COLO829 (cell line): ENCODE measurements at regions not wholly inside any gene's neighbourhood (a gene's known extent, or its start where the extent isn't known, plus 50 kb on each side); places are given as distances from the start of the nearest gene placed in this dataset.

Source experiments
- DNase-seq: peaks from one replicate; pipeline ENCODE4 v3.0.0; 2012; ENCODE audit warnings: low spot score

DNA sequence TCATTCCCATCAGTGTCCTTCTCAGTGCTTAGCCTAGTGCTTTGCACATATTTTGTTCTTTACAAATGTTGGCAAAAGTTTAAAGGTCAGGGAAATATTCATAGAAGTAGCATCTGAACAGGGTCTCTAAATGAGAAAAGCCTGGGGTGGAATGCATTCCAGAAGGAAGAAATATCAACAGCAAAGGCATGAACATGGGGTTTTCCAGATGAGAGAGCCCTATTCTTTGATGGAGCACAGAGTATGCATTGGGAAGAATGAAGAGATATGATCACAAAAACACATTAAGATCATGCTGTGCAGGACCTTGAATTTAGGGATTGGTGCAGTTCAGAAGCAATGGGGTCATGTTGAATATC is 140.2 kb downstream of the SNX19 start:
- no peak for DNase-seq

DNA sequence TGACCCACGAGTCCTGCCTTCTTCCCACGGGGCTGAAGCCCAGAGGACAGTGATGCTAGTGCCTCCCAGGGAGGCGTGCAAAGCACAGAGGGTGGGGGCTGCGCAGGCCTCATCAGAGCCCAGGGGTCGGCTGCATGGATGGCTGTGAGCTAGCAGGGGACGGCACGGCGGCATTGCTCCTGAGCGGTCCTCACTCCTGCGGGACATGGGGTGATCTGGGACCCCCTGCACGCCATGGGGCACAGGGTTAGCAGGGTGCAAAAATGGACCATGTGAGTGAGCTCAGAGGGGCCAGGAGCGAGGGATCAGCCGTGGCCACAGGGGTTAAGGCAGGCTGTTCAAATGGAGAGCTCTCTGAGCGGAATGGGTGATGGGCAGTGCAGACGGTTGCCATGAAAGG is 138.3 kb downstream of the SNX19 start:
- DNase-seq = no peak

DNA sequence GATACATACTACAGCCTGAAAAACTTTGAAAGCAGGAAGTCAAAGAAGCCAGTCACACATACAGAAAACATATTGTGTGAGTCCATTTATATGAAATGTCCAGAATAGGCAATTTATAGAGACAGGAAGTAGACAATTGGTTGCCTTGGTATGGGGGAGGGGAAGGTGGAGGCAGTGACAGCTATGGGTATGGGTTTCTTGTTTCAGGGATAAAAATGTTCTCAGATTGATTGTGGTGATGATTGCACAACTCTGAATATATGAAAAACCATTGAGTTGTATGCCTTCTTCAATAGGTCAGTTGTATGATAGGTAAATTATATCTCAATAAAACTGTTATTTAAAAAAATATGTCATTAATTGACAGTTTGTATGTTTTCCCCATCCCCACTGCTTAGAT is 137.6 kb downstream of the SNX19 start:
- DNase-seq = no peak

DNA sequence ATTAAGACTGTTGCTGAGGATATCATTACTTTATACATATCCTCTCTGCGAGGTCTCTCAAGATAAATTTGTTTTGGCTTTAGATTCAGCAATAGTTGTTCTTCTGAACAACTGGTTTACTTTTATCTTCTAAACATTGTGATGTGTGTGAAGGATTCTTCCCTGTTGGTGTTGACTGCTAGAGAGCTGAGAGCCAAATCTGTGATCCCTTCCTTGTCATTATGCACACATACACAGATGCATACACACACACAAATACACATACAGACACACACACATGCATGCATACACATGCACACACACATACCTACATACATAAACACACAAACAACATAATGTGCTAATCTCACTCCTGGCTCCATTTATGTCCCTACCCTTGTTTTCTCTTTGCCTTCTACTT is 137.0 kb downstream of the SNX19 start:
- no peak for DNase-seq

DNA sequence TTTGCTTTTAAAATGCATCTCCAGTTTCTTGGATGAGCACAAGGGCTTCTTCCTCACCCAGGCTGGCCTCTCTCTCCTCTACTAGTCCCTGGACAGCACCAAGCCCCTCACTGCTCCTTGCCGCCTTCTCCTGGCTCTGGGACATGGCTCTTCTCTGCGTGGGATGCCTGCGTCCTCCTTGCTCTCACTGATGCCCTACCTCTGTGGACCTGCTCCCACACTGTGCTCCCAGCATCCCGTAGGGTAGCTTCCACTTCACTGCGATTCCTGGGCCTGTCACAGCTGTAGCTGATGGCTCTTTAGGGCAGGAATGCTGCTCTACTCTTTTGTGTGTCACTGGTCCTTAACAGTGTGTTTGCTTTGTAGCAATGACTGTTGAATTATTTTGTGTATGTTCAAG is 136.3 kb downstream of the SNX19 start:
- DNase-seq = no peak

DNA sequence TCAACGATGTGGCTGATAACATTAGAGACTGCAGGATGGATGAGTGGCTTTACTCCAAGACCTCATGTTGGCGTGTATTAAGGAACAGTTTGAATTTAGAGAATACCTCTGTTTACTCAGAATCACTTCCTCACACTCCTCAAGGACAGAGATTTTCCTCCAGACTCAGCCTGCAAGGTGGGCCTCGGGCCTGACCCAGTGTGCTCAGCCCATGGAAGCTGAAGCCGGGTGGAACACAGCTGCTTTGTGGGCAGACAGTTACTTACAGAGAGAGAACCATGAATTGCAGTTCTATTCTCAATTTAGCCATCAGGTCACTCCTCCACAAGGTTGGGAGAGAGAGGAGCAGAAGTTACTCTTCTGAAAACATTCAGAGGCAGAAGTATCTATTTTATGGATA is 135.8 kb downstream of the SNX19 start:
- DNase-seq = no peak

DNA sequence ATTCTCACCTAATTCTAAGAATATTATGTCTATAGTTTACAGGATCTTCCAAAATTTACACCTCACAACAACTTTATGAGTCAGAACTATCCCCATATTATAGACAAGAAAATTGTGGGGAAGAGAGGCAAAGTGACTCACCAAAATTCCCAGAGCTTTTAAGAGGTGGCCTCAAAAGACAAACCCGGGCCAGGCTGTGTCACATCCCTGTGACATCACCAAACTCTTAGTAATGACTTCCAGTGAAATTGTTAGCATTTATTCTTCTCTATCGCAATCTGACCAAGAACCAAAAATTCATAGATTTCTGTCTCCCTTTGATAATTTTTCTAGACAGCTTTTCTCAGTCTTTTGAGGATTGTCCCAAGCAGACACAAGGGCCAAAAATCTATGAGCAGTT is 134.3 kb downstream of the SNX19 start:
- DNase-seq = no peak

DNA sequence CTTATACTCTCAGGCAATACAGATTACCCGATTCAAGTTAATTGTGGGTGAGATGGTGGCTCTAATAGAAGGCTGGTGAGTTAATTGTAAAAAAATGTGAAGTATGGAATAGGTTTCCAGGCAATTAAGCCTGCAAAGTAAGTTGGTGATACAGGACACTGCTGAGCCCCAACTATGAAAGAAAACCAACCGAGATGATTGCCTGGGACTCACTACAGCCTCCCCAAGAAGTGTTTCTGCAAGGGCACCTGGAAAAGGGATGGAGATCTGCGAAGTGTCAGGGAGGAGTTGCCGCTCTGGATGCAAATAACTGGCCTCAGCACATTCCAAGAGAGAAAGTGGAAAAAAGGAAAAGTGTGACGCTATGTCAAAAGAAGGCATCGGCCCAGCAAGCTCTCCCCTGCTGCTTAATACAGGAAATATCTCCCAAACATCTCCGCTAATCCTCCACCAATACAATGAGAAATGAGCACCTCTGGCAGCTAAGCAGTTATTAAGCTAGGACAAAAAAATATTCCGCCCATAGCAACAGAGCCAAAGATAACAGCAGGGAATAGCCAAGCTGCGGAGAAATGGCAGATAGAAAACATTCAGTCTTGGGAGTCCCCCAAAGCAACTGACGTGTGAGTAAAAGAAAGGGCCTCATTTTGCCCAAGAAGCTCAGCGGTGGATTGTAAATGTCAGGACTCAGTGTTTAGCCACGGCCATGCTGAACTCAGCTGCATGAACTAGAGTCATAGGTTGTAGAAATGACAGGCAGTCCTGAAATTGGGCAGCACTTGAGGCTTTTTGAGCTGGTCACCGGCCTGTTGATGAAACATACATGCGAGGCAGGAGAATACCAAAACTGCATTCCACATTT is 133.7 kb downstream of the SNX19 start:
- no peak for DNase-seq

DNA sequence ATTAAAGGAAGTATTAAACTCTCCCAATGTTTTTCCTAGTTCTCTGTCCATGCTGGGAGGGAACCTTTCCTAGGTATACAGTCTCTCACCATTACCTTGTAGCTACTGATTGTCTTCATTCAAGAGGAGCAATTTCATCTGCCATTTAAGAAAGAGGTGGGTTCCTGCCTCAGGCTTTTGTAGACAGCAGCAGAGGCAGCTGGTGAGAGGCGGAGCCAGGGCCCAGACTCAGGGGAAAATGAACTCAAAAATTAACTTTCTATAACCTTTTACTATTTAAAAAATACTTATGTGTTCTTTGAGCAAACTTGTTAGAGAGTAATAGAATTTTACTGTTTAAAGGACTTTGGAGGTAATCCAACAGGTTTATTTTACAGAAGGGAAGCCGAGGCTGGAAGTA is 133.0 kb downstream of the SNX19 start:
- no peak for DNase-seq

DNA sequence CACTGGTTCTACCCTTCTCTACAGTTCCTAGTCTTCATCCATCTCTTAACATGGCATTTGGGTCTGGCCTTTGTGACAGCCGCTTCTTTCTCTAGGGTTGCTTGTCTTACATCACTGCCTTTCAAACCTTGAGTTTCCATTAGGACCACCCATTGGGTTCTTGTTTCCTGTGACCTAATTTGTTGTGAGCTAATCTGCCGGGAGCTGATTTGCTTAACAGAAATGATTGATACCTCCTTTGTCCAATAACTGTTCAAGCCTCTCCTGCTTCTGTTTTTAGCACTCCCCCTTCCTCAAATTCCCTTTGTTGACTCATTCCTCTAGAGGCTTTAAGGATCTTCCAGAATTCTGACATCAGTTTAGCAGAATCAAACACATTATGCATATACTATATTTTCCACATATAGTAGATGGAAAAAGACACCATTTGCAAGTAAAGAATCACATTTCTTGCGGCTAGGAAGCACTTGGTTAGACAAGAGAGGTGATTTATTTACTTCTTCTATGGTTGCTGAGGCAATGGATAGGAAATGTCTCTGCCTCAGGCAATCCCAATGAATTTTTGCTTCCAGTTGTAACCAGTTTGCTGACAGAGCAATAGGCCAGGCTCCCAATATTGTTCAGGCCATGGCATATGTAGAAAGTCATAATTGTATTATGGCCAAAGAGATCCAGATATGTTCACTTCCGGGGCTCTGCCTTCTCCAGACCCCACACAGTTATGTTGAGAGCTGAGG is 130.7 kb downstream of the SNX19 start:
- DNase-seq = no peak

DNA sequence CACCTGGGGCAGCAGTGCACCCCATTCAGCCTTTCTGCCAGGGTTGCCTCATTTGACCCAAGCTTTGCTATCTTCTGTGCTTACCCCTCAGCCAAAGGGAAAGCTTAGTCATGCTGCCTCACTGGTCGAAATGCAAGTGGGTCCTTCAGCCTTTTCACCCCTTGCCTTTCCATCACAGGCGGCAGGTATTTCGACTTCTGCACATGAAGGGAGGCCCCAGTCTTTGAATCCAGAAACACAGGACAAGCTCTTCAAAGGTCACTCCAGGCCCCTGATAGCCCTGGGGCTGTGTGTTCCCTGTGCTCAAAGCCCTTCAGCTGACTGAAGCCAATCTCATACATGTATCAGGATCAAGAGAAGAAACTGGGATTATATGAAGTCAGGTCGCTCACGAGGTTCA is 129.7 kb downstream of the SNX19 start:
- no peak for DNase-seq

DNA sequence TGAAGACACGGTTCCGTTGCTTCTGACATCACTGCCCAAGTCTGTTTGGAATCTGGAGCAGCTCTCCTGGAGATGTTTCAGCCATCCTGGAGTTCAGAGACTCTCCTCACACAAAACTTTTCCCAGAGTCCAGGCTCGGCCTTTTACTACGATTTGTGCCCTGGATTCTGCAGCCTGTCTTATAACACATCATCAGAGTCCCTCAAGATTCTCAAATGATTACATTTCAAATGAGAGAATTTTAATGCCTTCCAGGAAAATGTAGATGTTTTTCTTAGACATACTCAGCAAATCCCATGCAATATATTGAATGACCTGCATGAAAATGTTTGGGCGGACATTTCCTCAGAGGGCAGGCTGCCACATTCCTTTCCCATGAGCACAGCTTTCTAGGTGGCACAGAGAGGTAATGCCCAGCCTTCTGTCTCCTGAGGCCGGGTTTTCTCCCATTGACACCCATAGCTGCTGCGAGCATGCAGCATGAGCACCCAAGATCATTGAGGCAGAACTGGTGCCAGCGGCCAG is 129.1 kb downstream of the SNX19 start:
- no peak for DNase-seq

DNA sequence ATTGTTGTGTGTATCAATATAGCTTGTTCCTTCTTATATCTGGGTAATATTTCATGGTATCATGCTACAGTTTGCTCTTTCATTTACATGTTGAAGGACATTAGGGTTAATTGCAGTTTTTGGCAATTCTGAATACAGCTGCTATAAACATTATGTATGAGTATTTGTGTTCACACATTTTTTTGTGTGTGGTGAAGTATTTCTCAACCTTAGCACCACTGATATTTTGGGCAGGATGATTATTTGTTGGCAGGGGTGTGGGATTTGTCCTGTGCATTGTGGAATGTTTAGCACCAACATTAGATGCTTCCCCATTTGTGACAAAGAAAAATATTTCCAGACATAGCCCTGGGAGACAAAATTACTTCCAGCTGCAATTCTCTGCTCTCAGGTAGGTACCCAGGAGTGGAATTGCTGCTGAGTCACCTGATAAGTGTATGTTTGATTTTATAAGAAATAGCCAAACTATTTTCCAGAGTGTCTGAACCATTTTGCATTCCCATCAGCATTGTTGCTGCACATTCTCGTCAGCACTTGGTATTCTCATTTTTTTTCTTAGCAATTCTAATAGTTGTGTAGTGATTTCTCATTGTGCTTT is 128.2 kb downstream of the SNX19 start:
- DNase-seq = no peak

DNA sequence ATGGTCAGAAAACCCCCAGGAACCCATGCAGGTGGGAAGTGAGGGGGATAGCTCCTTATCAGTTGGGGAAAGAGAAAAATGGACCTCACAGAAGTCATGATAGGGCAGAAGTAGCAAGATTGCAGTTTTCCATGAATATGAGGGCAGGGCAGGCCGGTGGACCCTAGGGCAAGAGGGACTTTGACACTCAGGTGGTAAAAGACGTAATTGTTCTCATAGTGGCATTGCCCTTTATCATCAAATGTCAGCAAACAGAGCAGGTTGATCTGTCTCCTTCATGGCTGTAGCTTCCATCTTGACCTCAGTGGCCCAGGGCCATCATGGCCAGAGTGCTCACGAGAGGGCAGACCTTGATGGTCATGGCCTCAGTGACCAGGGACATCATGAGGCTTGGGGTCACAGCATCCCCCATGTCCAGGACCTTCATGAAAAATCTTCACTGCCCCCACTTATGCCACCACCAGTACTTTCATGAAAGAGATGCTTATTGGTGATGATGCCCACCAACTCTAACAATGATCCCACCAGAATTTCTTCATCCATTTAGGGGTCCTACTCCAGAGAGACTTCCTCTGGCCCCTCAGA is 127.1 kb downstream of the SNX19 start:
- DNase-seq = no peak

DNA sequence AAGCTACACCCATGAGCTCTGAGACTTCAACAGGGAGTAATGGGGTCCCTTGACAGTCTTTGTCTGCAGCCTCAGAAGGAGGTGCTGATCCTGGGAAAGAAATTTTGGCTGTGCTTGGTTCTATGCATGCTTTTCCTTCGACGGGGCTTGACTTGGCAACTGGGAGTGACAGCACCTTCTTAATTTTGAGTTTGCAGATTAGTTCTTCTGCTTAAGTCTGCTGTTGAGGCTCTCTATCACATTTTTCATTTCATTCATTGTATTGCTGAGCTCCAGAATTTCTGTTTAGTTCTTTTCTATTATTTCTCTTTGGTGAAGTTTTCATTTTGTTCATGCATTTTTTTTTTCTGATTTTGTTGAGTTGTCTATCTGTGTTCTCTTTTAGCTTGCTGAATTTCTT is 125.6 kb downstream of the SNX19 start:
- no peak for DNase-seq

DNA sequence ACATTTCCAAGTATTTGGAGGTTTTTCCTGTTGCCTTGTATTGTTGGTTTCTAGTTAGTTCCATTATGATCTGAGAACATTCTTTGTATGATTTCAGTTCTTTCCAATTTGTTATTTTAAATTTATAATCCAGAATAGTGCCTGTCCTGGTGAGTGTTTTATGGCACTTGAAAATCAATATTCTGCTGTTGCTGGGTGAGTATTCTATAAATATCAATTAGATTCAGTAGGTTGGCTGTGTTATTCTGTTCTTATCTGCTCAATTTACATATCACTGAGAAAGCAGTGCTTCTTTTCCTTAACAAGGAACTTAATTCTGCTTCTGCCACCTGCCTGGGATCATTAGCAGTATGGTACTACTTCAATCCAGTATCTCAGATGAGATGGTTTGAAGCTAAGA is 123.5 kb downstream of the SNX19 start:
- no peak for DNase-seq

DNA sequence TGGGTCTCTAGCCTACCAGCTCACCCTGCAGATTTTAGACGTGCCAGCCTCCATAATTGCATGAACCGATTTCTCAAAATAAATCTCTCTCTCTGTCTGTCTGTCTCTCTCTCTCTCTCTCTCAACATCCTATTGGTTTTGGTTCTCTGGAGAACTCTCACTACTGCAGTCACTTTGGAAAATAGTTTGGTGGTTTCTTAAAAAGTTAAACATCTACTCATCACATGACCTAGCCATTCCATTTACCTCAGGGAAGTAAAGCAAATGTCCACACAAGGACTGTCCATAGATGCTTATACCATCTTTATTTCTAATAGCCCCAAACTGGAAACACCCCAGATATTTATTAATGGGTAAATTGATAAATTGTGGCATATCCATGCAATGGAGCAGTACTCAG is 119.5 kb downstream of the SNX19 start:
- no peak for DNase-seq

DNA sequence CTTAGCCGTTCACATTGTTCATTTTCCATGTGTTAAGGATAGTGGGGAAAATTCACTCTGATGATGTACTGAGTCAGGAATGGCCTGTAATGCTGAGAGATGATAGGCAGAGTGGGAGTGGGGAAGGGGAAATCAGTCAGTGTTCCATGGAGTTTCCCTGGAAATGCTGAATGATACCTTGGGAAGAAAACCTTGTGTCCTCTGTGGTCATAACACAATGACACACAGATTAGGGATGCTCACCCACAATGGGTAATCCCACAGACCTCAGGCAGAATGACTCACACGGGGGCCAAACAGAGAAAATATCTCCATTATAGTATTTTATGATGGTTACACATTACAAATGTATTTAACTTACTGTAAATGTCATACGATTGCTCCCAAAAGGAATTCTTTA is 118.0 kb downstream of the SNX19 start:
- peak; percentile 35 for DNase-seq

DNA sequence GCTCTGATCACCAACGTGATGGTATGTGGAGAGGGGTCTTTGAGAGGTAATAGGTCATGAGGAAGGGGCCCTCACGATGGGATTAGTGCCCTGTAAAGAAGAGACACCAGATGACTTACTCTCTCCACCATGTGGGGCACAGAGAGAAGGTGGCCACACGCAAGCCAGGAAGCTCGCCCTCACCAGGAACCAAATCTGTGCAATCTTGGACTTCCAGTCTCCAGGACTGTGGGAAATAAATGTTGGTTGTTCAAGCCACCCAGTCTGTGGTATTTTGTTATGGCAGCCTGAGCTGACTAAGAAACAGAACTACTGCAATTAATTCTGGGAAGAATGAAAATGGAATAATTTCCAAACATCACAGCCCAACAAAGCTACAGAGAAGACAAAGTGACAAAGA is 117.5 kb downstream of the SNX19 start:
- no peak for DNase-seq

DNA sequence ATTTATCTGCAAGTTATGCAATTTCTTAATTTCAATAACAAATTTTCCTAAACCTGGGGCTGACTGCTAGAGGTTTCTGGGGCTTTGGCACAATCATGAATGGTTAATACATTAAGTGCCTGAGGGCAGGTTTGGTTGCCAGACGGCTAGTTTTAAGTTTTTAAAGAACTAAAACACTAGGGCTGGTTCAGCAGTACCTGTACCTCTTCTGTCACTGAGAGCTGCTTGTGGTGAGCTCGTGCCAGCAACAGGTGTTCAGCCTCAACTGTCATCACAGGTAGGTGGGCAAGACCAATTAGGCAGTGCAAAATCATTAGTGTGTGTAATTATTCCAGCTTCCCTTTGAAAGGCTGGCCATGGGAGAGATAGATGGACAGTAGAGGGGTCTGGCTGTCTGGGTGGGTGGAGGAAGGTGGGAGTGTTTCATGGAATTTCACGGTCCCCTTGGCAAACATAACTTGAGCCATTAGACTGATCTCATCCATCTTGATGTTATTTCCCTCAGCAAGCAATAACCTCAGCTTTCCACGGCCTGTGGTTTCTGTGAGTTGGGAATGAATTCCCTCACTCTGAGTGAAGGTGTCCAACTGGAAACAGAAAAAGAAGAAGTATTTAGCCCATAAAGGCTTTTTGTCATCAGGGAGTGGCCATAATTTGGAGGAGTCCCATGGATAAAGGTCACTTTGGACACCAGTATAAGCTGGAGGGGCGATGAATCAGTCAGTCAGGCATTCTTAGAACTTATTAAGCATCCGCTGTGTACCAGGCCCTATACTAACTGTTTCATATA is 114.8 kb downstream of the SNX19 start:
- DNase-seq = no peak

DNA sequence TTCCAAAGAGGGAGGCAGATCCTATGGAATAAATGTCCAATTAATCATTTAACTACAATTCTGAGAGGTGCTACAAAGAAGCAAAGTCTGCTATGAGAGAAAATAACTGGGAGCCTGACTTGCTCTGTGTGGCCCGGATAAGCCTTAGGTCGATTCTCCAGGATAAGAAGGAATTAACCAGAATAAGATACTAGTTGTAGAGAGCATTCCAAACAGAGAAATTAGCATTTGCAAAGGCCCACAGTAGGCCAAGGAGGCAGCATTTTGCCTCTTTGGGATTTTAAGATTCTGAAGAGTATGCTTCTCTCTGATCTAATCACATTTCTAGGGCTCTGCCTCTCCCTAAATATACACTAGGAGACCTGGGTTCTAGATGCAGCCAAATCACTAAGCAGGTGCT is 113.7 kb downstream of the SNX19 start:
- no peak for DNase-seq
